K562 (cell line): ENCODE measurements at regions not wholly inside any gene's neighbourhood (a gene's known extent, or its start where the extent isn't known, plus 50 kb on each side); places are given as distances from the start of the nearest gene placed in this dataset.

ENCODE experiments used
- ATAC-seq: fragments of 200-7000 bp; cut with Tn5 transposase; 3 replicates; pipeline ENCODE4 v1.9.1; 2020; ENCODE audit warnings: moderate library complexity
- BruUV-seq: library from RNA; stranded (reverse); fragments of 400-500 nt; replicated peaks from 2 replicates; lab custom pipeline; 2021; lab: Mats Ljungman, UMichigan
- CTCF ChIA-PET: fragments of 300-600 bp; formaldehyde crosslinking; extraction: SDS; loops from one replicate; lab custom pipeline; 2021; ENCODE audit warnings: low intra/inter-chr PET ratio; lab: Yijun Ruan, JAX
- POLR2A ChIA-PET: fragments of 300-600, 350-650 bp; sonication (Branson Sonifier 250); formaldehyde crosslinking; extraction: SDS; loops from one replicate; lab custom pipeline; 2021; ENCODE audit warnings: antibody characterized with exemption, inconsistent platforms; lab: Yijun Ruan, JAX
- DNase-seq, 4 experiments: peaks; one replicate each; pipeline versions ENCODE4 v3.0.0 to v3.0.0-alpha.2; 2011 to 2018; ENCODE audit warnings: low spot score in 3 of 4, mixed read lengths in 3 of 4; ENCODE audit errors: extremely low read depth in 1 of 4
- FAIRE-seq: peaks from 2 replicates; lab custom pipeline; 2011; peaks lifted over from hg19 to GRCh38; lab: Jason Lieb, UNC
- H2AFZ ChIP-seq: 2 replicates; pipeline ENCODE4 v1.6.0; 2011; ENCODE audit warnings: low read depth, low read length, control low read depth, inconsistent platforms
- H3K27ac ChIP-seq: fragments of 200-600 bp; 3 replicates; pipeline ENCODE4 v1.8.0; 2011; ENCODE audit warnings: low read depth, mild to moderate bottlenecking, control low read depth, inconsistent platforms, low read length, moderate library complexity, mixed read lengths; ENCODE audit errors: extremely low read depth
- H3K27me3 ChIP-seq, 2 experiments: fragments of 300-600 bp in 1 of 2; 2 replicates in 1 of 2; 3 replicates in 1 of 2; pipeline versions ENCODE4 v1.6.0 to v1.8.0; 2011; ENCODE audit warnings: inconsistent platforms in 2 of 2, low read length in 2 of 2, mild to moderate bottlenecking in 1 of 2, mixed read lengths in 1 of 2, moderate library complexity in 1 of 2; ENCODE audit not compliant: control insufficient read depth in 2 of 2, insufficient read depth in 2 of 2
- H3K36me3 ChIP-seq: fragments of 300-600 bp; 3 replicates; pipeline ENCODE4 v1.8.0; 2011; ENCODE audit warnings: mild to moderate bottlenecking, low read length, inconsistent platforms; ENCODE audit not compliant: control insufficient read depth, insufficient read depth
- H3K4me1 ChIP-seq, 2 experiments: fragments of 200-600 bp in 1 of 2; replicated peaks in 1 of 2; 2 replicates in 1 of 2; 3 replicates in 1 of 2; pipeline versions ENCODE4 v1.5.1 to v1.8.0; 2011; ENCODE audit warnings: inconsistent platforms in 2 of 2, low read length in 2 of 2, mild to moderate bottlenecking in 1 of 2, mixed read lengths in 1 of 2, moderate library complexity in 1 of 2; ENCODE audit not compliant: control insufficient read depth in 2 of 2, insufficient read depth in 2 of 2
- H3K4me2 ChIP-seq: 2 replicates; pipeline ENCODE4 v1.6.1; 2011; ENCODE audit warnings: low read length, control low read depth, inconsistent platforms, mixed read lengths; ENCODE audit not compliant: insufficient read depth
- H3K4me3 ChIP-seq: fragments of 200-600 bp; sonication (generic), shearing (Covaris generic); 2 replicates; pipeline ENCODE4 v1.5.1; 2016; ENCODE audit warnings: control low read depth, inconsistent platforms
- H3K79me2 ChIP-seq: fragments of 200-600 bp; 3 replicates; pipeline ENCODE4 v1.8.0; 2011; ENCODE audit warnings: low read length, inconsistent platforms; ENCODE audit not compliant: control insufficient read depth, insufficient read depth
- H3K9ac ChIP-seq, 2 experiments: 2 replicates each; pipeline versions ENCODE4 v1.6.0 to v1.6.1; 2011; ENCODE audit warnings: low read depth in 2 of 2, low read length in 2 of 2, control low read depth in 1 of 2, inconsistent platforms in 1 of 2, mild to moderate bottlenecking in 1 of 2, mixed read lengths in 1 of 2; ENCODE audit not compliant: insufficient read depth in 1 of 2
- H3K9me1 ChIP-seq: one replicate; pipeline ENCODE4 v1.6.0; 2011; ENCODE audit warnings: inconsistent platforms, mild to moderate bottlenecking, low read length, moderate library complexity; ENCODE audit not compliant: control insufficient read depth, insufficient read depth
- H3K9me3 ChIP-seq: replicated peaks from 2 replicates; pipeline ENCODE4 v1.5.1; 2011; ENCODE audit warnings: low read depth, low read length, inconsistent platforms; ENCODE audit not compliant: control insufficient read depth, insufficient read depth
- H4K20me1 ChIP-seq: replicated peaks from 2 replicates; pipeline ENCODE4 v1.6.1; 2011; ENCODE audit warnings: low read length, inconsistent platforms, mixed read lengths; ENCODE audit not compliant: control insufficient read depth, insufficient read depth
- FIP1L1 ChIP-seq: fragments of 200-400 bp; formaldehyde crosslinking; IDR thresholded peaks from 2 replicates; pipeline ENCODE4 v1.6.1; 2018; ENCODE audit warnings: mild to moderate bottlenecking, low read depth, low read length; ENCODE audit not compliant: poor library complexity, severe bottlenecking
- FOXP1 ChIP-seq: sonication (generic); formaldehyde crosslinking; IDR thresholded peaks from 2 replicates; pipeline ENCODE4 v1.8.0; 2022; ENCODE audit warnings: mild to moderate bottlenecking, missing genetic modification reagents
- MTF1 ChIP-seq: fragments of 250-450 bp; sonication (Bioruptor Pico); IDR thresholded peaks from 2 replicates; pipeline ENCODE4 v1.9.0; 2021; ENCODE audit warnings: moderate library complexity, mild to moderate bottlenecking, inconsistent platforms, borderline replicate concordance
- NUFIP1 ChIP-seq: fragments of 450-650 bp; IDR thresholded peaks from 2 replicates; pipeline ENCODE4 v1.6.1; 2018; ENCODE audit not compliant: partially characterized antibody
- RBM17 ChIP-seq: fragments of 200-400 bp; formaldehyde crosslinking; IDR thresholded peaks from 2 replicates; pipeline ENCODE4 v1.6.1; 2017; ENCODE audit warnings: low read depth, mild to moderate bottlenecking, low read length, borderline replicate concordance
- RCOR1 ChIP-seq, 2 experiments: IDR thresholded peaks; 2 replicates each; pipeline ENCODE4 v1.6.1; 2012; ENCODE audit warnings: low read depth in 2 of 2, low read length in 2 of 2, borderline replicate concordance in 1 of 2, improper control_type of control experiment in 1 of 2
- SRSF1 ChIP-seq: fragments of 200-400 bp; formaldehyde crosslinking; IDR thresholded peaks from 2 replicates; pipeline ENCODE4 v1.6.1; 2017; ENCODE audit warnings: mild to moderate bottlenecking, low read depth, low read length, moderate library complexity
- ZNF133 ChIP-seq: fragments of 250-450 bp; sonication (Bioruptor Pico); IDR thresholded peaks from 2 replicates; pipeline ENCODE4 v1.4.0; 2020; ENCODE audit warnings: mild to moderate bottlenecking
- WGBS: fragments of 100-300 bp; shearing (Covaris generic); methylation state at CpG from one replicate; pipeline ENCODE4 v1.1.6; 2016; ENCODE audit warnings: low coverage, mixed read lengths; ENCODE audit not compliant: insufficient coverage; ENCODE audit errors: missing lambda C conversion rate; 5-methylcytosine and 5-hydroxymethylcytosine counted together
- in situ Hi-C: fragments of 300-500 bp; cut with MboI; formaldehyde crosslinking; loops from 4 replicates; pipeline ENCODE4 v1.15.0; 2018; ENCODE audit warnings: inconsistent platforms, mixed read lengths
- intact Hi-C: fragments of 100-400 bp; cut with micrococcal nuclease; formaldehyde crosslinking; loops from 2 replicates; pipeline ENCODE4 v1.14.2; 2022
- TF ChIP-seq, protein P1 (sequence below): sonication (generic); formaldehyde crosslinking; IDR thresholded peaks from 2 replicates; pipeline ENCODE4 v1.8.0; 2023; ENCODE audit warnings: mild to moderate bottlenecking, missing genetic modification reagents
- TF ChIP-seq, protein P2 (sequence below): sonication (generic); formaldehyde crosslinking; IDR thresholded peaks from 2 replicates; pipeline ENCODE4 v1.8.1; 2023; ENCODE audit warnings: mild to moderate bottlenecking, missing genetic modification reagents
- TF ChIP-seq, protein P3 (sequence below): sonication (generic); formaldehyde crosslinking; IDR thresholded peaks from 2 replicates; pipeline ENCODE4 v1.8.0; 2022; ENCODE audit warnings: mild to moderate bottlenecking, missing genetic modification reagents

DNA sequence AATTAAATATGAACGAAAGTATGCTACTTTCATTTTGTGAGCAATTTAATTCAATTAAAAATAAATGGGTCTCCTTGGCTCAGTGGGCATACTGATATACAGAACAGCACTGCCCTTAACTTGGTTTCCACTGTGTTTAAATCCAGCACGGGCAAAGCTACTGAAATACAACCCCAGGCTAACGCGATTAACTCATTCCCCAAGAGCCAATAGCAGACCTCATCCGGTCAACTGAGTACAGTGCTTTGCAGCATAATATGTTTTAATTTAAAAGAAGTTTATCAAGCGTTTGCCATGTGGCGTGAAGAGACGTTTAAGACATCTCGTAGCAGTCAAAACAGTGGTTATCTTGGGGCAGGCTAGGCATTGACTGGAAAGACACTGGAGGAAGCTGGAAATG lies 118.6 kb downstream of the PROX1 start:
- no TSS peak for BruUV-seq
- Histone ChIP-seq H3K36me3 (no peaks in the 10 kb centered on the region), H4K20me1 (no peaks in the 10 kb centered on the region), H3K9ac (no peak overlapping the region), H3K27me3 (peaks cover 3 to 11% of the 10 kb centered on the region in 2 experiments; a peak in 4 of 5 replicates), H3K79me2 (no peaks in the 10 kb centered on the region), H3K9me1 (no peaks in the 10 kb centered on the region), H3K4me3 (no peak overlapping the region), H3K4me2 (no peak overlapping the region), H3K9me3 (no peaks in the 10 kb centered on the region), H3K27ac (no peak overlapping the region), H3K4me1 (0 out of 5 replicates have a peak, but pooled peaks cover 0 to 2% of the 10 kb centered on the region in 2 experiments), H2AFZ (no peak overlapping the region)
- CTCF ChIA-PET = no interaction called here
- WGBS = 3% methylated on average over 9 of the region's 9 CpGs
- FAIRE-seq = no peak
- intact Hi-C loops = no loop called here
- no peak for DNase-seq
- POLR2A ChIA-PET = interaction anchor here (0.5 to 0.6 kb wide), 2 partner anchors 24 to 50 kb away, joined by 3 to 4 read pairs; no protein-coding TSS in a partner anchor
- ATAC-seq = no peak
- TF ChIP-seq MTF1 (no peak), SRSF1 (no peak), FOXP1 (CRISPR knock-in tag) (no peak), RBM17 (no peak), FIP1L1 (no peak), NUFIP1 (no peak), ZNF133 (CRISPR knock-in tag) (no peak), RCOR1 (IDR thresholded peaks at IDR 0.05; ENCODE audit: borderline replicate concordance in 1 of 2, low read depth in 2 of 2, low read length in 2 of 2) (no peak)
- TF ChIP-seq, protein P1, sequence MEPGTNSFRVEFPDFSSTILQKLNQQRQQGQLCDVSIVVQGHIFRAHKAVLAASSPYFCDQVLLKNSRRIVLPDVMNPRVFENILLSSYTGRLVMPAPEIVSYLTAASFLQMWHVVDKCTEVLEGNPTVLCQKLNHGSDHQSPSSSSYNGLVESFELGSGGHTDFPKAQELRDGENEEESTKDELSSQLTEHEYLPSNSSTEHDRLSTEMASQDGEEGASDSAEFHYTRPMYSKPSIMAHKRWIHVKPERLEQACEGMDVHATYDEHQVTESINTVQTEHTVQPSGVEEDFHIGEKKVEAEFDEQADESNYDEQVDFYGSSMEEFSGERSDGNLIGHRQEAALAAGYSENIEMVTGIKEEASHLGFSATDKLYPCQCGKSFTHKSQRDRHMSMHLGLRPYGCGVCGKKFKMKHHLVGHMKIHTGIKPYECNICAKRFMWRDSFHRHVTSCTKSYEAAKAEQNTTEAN (CRISPR knock-in tag) = no peak
- TF ChIP-seq, protein P2, sequence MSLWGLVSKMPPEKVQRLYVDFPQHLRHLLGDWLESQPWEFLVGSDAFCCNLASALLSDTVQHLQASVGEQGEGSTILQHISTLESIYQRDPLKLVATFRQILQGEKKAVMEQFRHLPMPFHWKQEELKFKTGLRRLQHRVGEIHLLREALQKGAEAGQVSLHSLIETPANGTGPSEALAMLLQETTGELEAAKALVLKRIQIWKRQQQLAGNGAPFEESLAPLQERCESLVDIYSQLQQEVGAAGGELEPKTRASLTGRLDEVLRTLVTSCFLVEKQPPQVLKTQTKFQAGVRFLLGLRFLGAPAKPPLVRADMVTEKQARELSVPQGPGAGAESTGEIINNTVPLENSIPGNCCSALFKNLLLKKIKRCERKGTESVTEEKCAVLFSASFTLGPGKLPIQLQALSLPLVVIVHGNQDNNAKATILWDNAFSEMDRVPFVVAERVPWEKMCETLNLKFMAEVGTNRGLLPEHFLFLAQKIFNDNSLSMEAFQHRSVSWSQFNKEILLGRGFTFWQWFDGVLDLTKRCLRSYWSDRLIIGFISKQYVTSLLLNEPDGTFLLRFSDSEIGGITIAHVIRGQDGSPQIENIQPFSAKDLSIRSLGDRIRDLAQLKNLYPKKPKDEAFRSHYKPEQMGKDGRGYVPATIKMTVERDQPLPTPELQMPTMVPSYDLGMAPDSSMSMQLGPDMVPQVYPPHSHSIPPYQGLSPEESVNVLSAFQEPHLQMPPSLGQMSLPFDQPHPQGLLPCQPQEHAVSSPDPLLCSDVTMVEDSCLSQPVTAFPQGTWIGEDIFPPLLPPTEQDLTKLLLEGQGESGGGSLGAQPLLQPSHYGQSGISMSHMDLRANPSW (CRISPR knock-in tag) = no peak
- TF ChIP-seq, protein P3, sequence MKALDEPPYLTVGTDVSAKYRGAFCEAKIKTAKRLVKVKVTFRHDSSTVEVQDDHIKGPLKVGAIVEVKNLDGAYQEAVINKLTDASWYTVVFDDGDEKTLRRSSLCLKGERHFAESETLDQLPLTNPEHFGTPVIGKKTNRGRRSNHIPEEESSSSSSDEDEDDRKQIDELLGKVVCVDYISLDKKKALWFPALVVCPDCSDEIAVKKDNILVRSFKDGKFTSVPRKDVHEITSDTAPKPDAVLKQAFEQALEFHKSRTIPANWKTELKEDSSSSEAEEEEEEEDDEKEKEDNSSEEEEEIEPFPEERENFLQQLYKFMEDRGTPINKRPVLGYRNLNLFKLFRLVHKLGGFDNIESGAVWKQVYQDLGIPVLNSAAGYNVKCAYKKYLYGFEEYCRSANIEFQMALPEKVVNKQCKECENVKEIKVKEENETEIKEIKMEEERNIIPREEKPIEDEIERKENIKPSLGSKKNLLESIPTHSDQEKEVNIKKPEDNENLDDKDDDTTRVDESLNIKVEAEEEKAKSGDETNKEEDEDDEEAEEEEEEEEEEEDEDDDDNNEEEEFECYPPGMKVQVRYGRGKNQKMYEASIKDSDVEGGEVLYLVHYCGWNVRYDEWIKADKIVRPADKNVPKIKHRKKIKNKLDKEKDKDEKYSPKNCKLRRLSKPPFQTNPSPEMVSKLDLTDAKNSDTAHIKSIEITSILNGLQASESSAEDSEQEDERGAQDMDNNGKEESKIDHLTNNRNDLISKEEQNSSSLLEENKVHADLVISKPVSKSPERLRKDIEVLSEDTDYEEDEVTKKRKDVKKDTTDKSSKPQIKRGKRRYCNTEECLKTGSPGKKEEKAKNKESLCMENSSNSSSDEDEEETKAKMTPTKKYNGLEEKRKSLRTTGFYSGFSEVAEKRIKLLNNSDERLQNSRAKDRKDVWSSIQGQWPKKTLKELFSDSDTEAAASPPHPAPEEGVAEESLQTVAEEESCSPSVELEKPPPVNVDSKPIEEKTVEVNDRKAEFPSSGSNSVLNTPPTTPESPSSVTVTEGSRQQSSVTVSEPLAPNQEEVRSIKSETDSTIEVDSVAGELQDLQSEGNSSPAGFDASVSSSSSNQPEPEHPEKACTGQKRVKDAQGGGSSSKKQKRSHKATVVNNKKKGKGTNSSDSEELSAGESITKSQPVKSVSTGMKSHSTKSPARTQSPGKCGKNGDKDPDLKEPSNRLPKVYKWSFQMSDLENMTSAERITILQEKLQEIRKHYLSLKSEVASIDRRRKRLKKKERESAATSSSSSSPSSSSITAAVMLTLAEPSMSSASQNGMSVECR (CRISPR knock-in tag) = no peak
- in situ Hi-C loops = no loop called here
